ENCODE measurements at regions not wholly inside any gene's neighbourhood (a gene's known extent, or its start where the extent isn't known, plus 50 kb on each side); places are given as distances from the start of the nearest gene placed in this dataset.

GRCh38 chr20:16147916-16148315, 425.3 kb downstream of the KIF16B start:
- ChIA-PET CTCF (no interaction called here), POLR2A (ENCODE audit: low non-redundant PET) (no interaction called here)
- no peak for DNase-seq (ENCODE audit: low spot score)
- no peak overlapping the region for H3K27ac ChIP-seq
- no peak for TF ChIP-seq CTCF (conservative IDR thresholded peaks at IDR 0.05; ENCODE audit: low read depth)

- no peak for DNase-seq (ENCODE audit: low spot score)
- H3K27ac ChIP-seq, result no peak overlapping the region
- POLR2A ChIA-PET (ENCODE audit: low non-redundant PET), result no interaction called here
- CTCF ChIA-PET, result no interaction called here
- no peak for TF ChIP-seq CTCF (conservative IDR thresholded peaks at IDR 0.05; ENCODE audit: low read depth)
Measured at GRCh38 chr20:16147216-16147615, 426.0 kb downstream of the KIF16B start.

- no peak for DNase-seq (ENCODE audit: low spot score)
- CTCF ChIA-PET, result no interaction called here
- no peak for TF ChIP-seq CTCF (conservative IDR thresholded peaks at IDR 0.05; ENCODE audit: low read depth)
- POLR2A ChIA-PET (ENCODE audit: low non-redundant PET), result no interaction called here
- no peak overlapping the region for H3K27ac ChIP-seq
Measured at GRCh38 chr20:16145919-16146318, 427.3 kb downstream of the KIF16B start.

- no peak for TF ChIP-seq CTCF (conservative IDR thresholded peaks at IDR 0.05; ENCODE audit: low read depth)
- no peak overlapping the region for H3K27ac ChIP-seq
- DNase-seq (ENCODE audit: low spot score), result no peak
- POLR2A ChIA-PET (ENCODE audit: low non-redundant PET), result no interaction called here
- CTCF ChIA-PET, result no interaction called here
Measured at GRCh38 chr20:16143596-16143995, 429.7 kb downstream of the KIF16B start.

- ChIA-PET CTCF (interaction anchor here (0.6 kb wide), 1 partner anchor 19 kb away, joined by 3 read pairs; no protein-coding TSS in a partner anchor), POLR2A (ENCODE audit: low non-redundant PET) (no interaction called here)
- TF ChIP-seq CTCF (conservative IDR thresholded peaks at IDR 0.05; ENCODE audit: low read depth), result no peak
- DNase-seq (ENCODE audit: low spot score), result no peak
- no peak overlapping the region for H3K27ac ChIP-seq
Measured at GRCh38 chr20:16135630-16136029, 437.6 kb downstream of the KIF16B start.

- TF ChIP-seq CTCF (conservative IDR thresholded peaks at IDR 0.05; ENCODE audit: low read depth), result no peak
- no peak overlapping the region for H3K27ac ChIP-seq
- ChIA-PET CTCF (no interaction called here), POLR2A (ENCODE audit: low non-redundant PET) (no interaction called here)
- no peak for DNase-seq (ENCODE audit: low spot score)
Measured at GRCh38 chr20:16132036-16132798, 441.0 kb downstream of the KIF16B start.
